AG09309 (cell line): ENCODE measurements at regions not wholly inside any gene's neighbourhood (a gene's known extent, or its start where the extent isn't known, plus 50 kb on each side); places are given as distances from the start of the nearest gene placed in this dataset.

Source experiments
- DNase-seq: peaks from one replicate; pipeline ENCODE4 v3.0.0-alpha.2; 2010; ENCODE audit warnings: low read depth
- H3K4me3 ChIP-seq: 2 replicates; pipeline ENCODE4 v1.5.1; 2011; ENCODE audit warnings: mild to moderate bottlenecking, low read depth, low read length, moderate library complexity; ENCODE audit not compliant: control insufficient read depth
- TF ChIP-seq, protein P1 (sequence below): IDR thresholded peaks from 2 replicates; pipeline ENCODE4 v1.5.1; 2011; ENCODE audit warnings: mild to moderate bottlenecking, low read depth, low read length, inconsistent platforms; ENCODE audit not compliant: insufficient read depth, control insufficient read depth; ENCODE audit errors: missing control alignments

DNA sequence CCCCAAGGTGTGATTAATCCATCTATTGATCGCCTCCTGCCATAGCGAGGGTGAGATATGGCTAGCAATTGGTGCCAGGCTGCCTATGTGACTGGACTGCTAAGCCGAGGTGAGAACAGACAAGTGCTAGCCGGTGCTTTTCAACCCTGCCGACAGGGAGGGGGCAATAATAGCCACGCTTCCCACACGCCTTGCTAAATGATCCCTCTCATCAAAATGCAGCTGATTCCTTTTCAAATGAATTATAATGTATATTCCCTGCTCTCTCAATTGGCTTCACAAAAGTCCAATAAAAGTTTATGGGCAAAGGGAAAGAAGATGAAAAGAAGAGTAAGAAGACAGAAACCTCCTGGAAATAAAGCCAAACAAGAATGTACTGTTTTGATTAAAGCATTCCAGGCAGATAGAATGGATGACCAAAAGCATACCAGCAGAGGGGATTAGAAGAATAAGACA is 235.6 kb downstream of the ICOS start:
- TF ChIP-seq, protein P1, sequence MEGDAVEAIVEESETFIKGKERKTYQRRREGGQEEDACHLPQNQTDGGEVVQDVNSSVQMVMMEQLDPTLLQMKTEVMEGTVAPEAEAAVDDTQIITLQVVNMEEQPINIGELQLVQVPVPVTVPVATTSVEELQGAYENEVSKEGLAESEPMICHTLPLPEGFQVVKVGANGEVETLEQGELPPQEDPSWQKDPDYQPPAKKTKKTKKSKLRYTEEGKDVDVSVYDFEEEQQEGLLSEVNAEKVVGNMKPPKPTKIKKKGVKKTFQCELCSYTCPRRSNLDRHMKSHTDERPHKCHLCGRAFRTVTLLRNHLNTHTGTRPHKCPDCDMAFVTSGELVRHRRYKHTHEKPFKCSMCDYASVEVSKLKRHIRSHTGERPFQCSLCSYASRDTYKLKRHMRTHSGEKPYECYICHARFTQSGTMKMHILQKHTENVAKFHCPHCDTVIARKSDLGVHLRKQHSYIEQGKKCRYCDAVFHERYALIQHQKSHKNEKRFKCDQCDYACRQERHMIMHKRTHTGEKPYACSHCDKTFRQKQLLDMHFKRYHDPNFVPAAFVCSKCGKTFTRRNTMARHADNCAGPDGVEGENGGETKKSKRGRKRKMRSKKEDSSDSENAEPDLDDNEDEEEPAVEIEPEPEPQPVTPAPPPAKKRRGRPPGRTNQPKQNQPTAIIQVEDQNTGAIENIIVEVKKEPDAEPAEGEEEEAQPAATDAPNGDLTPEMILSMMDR = no peak
- no peak for DNase-seq
- H3K4me3 ChIP-seq = no peak overlapping the region

DNA sequence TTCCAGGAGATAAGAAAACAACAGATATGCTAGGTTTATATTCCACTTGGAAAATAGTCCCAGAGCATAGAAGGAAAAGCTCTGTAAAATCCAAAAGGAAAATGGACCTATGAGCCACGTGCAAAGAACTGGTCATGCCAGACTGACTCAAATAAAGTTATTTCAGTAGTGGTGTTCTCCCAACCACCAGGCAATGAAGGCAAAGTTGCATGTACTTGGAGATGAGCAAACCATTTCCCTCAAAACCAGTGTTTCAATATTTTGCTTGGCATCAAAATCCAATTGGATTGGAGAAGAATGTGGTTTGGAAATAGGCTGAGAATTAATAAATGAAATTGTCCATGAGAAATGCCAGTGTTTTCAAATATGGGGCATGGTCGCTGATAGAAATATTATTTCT is 237.5 kb downstream of the ICOS start:
- H3K4me3 ChIP-seq = no peak overlapping the region
- TF ChIP-seq, protein P1 = no peak
- no peak for DNase-seq

DNA sequence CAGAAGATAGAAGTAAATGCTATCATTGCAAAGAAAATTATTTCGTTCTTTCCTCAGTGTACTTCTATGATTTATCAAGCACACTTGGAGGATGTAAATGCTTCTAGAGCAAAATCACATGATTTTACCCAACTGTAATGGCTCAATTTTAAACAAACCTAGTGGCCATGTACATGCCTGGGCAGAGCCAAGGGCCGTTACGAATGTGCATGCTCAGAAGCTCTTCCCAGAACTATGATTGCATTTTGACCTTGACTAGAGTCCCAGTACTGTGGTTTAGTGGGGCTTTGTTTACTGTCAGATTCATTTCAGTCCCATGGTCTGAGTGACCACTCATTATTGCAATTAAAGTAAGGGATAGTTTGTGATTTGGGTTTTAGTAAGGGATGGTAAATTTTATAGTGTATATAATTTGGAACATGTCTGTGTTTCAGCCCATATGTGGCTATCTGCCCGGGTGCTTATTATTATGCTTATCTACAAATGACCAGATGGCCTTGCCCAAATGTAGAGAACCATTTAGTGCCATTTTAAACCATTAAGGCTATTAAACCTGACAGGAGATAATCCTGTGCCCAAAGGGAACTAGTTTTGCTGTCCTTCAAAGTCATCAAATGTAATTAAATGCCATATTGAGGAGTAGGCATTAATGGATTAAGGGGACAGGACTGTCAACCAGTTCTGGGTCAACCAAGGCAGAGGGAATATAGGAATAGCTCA is 239.1 kb downstream of the ICOS start:
- no peak for DNase-seq
- TF ChIP-seq, protein P1 = no peak
- no peak overlapping the region for H3K4me3 ChIP-seq

DNA sequence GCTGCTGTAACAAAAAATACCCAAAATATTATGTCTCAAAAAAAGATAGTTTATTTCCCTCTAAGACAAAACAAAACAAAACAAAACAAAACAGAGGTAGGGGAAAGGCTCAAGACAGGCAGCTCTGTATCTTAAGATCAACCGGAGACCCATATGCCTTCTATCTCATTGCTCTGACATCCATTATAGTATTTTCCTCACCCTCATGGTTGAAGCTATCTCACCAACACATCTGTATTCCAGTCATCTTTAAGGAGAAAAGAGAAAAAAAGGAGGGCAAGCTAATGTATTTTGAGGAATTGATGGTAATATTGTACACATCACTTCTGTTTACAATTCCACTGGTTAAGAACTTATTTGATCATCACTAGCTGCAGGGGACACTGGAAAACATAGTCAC is 239.7 kb downstream of the ICOS start:
- H3K4me3 ChIP-seq = no peak overlapping the region
- no peak for DNase-seq
- TF ChIP-seq, protein P1 = no peak

DNA sequence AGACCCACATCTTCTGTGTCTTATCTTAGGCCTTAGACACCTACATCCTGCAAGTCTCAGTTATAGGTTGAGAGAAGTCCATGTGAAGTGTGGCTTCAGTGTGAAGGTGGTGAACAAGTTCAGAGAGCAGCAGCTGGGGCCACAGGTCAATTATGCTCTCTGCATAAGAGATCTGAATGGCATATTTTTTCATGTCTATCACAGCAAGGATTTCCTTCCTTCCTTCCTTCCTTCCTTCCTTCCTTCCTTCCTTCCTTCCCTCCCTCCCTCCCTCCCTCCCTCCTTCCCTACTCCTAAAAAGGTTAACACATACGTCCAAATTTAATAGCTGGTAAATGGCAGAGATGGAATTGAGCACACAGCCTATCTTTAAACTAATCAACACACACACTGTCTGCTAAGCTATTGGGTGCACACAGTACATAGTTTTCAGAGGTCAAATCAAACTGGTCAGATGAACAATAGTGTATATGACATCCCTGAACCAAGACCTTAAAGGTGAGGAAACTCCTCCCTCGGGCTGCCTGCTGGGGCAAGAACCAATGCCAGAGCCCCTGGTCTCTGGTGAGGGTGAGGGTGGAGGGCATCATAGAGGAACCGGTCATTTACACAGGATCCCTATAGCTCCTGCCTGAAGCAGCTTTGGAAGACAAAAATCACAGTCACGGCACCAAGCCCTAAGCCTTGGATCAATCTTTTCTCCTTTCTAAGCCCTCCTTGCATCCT is 240.9 kb downstream of the ICOS start:
- H3K4me3 ChIP-seq = no peak overlapping the region
- no peak for DNase-seq
- TF ChIP-seq, protein P1 = no peak

DNA sequence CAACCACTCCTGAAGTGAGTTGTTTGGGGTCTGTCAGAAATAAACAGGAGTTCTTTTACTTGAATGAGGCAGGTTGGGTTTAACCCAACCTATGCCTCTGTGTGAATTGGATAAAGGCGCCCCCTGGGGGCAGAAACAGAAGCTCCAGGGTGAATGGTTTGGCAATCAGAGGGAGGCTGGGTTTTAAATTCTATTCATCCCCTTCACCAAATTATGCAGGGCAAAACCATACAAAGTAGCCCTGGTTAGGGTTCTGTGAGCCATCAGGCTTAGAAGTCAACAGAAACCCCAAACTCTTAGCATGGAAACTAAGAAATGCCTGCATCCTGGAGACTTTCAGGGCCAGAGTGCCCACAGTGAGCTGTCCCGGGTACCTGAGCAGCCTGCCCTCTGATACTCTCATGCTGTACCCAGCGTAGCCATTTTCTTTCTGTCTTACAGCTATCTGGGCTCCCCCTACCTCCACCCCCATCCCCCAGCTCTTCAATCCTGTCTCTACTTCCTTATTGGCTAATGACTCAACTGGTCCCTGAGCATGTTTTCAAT is 241.5 kb downstream of the ICOS start:
- TF ChIP-seq, protein P1 = peak; percentile 47

More for the DNA sequence above, 241.5 kb downstream of the ICOS start:
- no peak for DNase-seq
- H3K4me3 ChIP-seq = no peak overlapping the region
